HG03039 (cell line): ENCODE measurements at regions not wholly inside any gene's neighbourhood (a gene's known extent, or its start where the extent isn't known, plus 50 kb on each side); places are given as distances from the start of the nearest gene placed in this dataset.
"Not testable (repeated sequence)": the region's sequence is repeated elsewhere in the genome, so short reads cannot be mapped to it uniquely, and the experiment has no call there.

Experiments
- ATAC-seq: cut with Tn5 transposase; IDR thresholded peaks from one replicate; pipeline ENCODE4 v1.9.1; 2021; ENCODE audit warnings: mild to moderate bottlenecking, moderate library complexity; ENCODE audit not compliant: unreplicated experiment

DNA sequence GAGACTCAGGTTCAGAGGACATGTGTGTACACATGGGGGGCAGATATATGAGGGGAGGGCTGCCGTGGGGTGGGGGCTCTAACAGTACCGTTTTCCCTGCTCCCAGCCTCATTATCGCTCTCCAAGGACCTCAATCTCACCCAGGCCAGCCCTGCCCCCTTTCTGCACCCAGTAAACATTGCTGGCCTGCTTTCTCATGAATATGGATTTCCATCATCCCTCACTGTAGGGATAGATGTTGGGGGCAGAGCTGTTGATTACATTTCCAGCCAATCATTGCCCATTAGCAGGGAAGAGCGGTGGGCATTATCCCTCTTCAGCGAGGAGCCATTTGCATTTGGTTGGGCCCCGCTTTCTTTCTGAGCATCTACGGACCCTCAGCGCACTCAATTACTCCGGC, 273.8 kb downstream of the RPS6KC1 start:
- no peak for ATAC-seq

DNA sequence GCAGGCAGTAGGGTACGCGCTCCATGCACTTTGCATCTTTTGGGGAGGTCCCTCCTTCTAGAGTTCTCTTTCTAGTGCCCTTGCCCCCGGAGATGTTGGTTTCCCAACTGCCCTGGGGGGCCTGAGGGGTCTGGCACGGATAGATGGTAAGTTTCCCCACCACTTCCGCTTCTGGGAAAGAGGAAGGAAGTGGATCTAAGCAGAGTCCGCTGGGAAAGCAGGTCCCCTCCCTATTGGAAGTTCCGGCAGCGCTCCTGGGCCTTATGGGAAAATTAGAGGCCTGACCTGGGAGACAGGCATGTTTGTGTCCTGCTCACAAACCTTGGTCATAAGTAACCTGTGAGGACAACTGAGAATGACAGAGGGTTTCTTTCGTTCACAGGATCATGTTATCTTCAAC, 274.4 kb downstream of the RPS6KC1 start:
- ATAC-seq, result no peak

- no peak for ATAC-seq
Measured at GRCh38 chr1:213326281-213327016, 275.4 kb downstream of the RPS6KC1 start.

GRCh38 chr1:213327017-213327667, 276.1 kb downstream of the RPS6KC1 start:
- no peak for ATAC-seq

DNA sequence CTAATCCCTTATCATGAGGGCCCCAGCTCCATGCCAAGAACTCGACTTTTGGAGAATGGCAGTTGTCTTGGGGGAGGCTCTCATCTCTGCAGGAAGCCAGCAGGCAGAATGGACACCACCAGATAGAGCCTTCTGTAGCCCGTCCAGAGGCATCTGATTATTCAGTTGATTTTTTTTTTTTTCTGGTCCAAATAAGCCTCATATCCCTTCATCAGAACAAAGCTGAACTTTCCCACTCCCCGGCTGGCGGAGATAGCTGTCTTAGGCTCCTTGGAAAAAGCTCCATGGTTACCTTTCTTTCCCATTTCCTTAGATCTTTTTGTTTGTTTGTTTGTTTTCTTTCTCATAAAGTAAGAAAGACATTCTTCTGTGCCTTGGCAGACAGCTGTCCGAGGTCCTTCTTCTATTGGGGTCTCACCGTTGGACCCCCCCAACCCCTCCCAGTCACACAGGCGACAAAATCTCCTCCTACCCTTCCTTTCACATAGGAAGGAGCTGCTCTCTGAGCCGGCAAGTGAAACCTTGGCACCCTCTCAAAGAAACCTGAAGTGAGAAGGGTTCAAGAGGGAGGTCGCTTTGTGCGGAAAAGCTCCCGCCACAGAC, 278.5 kb downstream of the RPS6KC1 start:
- ATAC-seq, result no peak

- no peak for ATAC-seq
Measured at GRCh38 chr1:213330281-213330680, 279.2 kb downstream of the RPS6KC1 start.

GRCh38 chr1:213331631-213332175, 280.7 kb downstream of the RPS6KC1 start:
- no peak for ATAC-seq

GRCh38 chr1:213332491-213332890, 281.4 kb downstream of the RPS6KC1 start:
- ATAC-seq, result no peak

DNA sequence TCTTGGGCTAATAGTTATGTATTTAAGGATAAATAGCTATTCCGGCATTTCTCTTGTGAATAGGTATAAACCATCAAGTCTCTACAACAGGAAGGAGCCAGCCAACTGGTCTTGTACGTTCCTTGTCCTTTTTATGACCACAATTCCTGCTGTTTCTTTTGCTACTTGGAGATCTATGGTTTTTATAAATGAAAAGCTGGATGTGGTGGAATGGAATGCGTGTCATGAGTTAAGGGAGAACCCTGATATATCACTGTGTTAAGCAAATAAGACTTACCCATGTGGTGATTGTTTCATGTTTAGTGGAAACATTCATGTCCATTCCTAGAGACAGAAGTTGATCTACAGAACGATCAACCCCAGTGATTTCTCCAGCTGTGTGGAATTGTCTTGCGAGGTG, 282.1 kb downstream of the RPS6KC1 start:
- no peak for ATAC-seq

DNA sequence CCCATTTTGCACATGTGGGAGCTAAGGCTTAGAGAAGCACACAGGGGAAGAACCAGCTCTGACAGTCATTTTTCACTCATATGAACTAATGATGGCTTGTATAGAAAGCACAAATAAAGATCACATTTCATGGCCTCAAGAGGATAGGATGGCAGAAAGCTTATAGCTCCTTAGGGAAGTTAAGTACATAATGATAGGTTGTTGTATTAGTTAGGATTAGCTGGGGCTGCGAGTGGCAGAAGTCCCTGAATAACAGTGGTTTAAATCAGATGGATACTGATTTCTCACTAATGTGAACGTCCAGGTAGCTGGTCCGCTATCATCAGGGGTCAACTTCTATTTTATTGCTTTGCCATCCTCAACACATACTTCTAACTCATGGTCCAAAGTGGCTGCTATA, 284.0 kb downstream of the RPS6KC1 start:
- no peak for ATAC-seq

DNA sequence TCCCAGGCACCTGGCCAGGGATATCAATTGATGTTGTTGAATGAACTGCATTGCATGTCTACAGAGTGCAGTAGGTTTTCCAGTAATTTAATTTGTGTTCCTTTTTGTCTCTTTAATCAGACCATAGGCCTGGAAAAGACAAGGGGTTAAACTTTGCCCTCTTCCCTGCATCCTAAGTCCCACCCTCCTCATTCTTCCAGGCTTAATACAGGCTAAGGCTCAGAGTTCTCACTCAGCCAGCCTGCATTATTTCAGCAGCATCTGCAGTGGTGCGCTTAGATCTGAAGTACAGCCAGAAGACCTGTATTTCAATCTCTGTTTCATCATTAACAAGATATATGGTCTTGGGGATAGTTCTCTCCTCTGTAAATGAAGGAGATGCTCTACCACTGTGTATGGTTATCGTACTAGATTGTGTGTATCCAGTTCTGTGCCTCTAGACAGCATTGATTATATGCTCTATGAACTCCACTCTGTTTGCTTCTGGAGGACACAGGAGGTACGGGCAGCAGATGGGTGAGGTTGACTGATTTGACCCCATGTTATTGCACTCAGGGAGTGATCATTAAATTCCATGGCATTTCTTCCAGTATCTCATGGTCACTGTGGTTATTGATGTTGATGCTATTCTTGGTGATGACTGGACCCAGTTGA, 286.1 kb downstream of the RPS6KC1 start:
- no peak for ATAC-seq

DNA sequence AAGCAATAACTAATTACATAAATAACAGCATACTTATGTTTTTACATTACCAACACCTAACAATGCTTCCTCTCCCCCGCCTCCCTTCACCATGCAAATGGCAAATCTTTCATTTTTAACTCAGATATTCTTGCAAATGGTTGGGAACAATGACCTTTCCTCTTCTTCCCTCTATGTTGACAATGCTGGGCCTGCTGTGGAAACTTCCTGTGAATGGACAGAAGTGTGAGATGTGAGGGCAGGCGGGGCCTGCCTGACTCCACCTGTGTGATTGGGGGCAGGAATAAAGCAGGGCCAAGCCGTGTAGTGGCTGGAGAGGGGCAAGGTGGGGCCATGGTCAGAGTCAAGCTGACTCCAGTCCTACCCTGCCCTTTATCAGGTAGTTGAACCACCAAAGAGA, 289.6 kb downstream of the RPS6KC1 start:
- ATAC-seq, result no peak

DNA sequence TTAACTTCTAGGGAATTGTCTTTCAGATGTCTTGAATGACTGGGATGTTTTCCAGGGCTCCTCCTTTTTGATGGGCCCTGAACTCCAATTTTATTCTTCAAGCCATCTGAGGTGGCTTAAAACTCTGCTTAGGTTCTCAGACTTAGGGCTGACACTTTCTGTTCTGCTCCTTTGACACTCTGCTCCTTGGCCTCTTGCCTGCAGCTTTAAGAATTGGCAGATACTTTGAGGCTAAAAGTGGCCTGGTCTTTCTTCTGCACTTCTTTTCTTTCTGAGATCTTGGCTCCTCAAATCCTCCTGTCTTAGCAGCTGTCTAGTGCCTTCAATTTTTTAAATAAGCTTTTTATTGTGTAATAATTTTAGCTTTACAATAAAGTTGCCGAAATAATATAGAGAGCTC, 294.6 kb downstream of the RPS6KC1 start:
- ATAC-seq, result no peak

GRCh38 chr1:213357403-213357802, 306.4 kb downstream of the RPS6KC1 start:
- no peak for ATAC-seq

GRCh38 chr1:213358368-213358767, 307.3 kb downstream of the RPS6KC1 start:
- ATAC-seq, result not testable (repeated sequence)

GRCh38 chr1:213362598-213362997, 311.6 kb downstream of the RPS6KC1 start:
- ATAC-seq, result no peak

GRCh38 chr1:213366141-213366831, 315.2 kb downstream of the RPS6KC1 start:
- ATAC-seq, result no peak

DNA sequence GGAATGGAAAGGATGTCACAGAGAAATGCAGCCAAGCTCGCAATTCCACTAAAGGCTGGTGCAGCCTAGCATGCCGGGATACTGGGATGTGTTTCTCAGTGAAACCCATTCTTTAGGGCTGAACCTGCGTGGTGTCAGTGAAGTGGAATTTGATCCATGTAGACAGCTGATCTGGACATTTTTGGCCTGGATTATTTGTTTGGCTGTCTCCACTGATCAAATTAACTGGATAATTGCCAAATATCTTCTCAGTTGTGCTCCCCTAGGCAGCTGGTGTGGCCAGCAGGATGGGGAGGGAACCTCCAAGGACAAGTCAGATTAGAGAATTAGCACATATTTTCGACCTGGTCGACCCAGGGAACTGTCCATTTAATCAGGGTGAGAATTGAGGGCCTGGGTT, 318.4 kb downstream of the RPS6KC1 start:
- ATAC-seq, result no peak

DNA sequence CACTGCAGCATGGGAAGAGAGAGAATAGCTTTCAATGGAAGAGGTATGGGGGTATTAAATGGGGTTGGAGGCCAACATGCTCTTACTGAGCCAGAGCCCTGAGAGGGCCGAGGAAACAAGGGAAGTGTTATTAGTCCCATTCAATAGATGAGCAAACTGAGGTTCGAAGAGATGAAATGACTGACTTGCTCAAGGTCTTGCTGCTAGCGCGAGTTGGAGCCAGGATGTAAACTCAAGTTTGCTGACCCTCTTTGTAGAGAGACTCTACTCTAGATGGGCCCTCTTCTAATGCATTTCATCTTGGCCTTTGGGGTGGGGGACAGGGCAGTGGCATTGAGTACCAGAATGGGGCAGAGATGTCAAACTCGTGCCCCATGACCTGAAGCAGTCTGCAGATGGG, 319.5 kb downstream of the RPS6KC1 start:
- no peak for ATAC-seq

DNA sequence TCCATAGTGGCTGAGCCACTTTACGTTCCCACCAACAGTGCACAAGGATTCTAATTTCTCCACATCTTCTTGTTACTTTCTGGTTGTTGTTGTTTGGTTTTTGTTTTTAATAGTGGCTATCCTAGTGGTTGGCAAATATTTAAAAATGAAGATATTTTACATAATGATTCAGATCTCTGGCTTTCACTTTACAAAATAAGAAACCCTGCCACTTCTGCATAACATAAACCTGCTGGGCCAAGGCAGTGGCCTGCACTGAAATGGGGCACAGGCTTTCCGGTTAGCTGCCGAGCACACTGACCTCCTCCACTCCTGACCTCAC, 320.4 kb downstream of the RPS6KC1 start:
- no peak for ATAC-seq
